ENCODE measurements at regions not wholly inside any gene's neighbourhood (a gene's known extent, or its start where the extent isn't known, plus 50 kb on each side); places are given as distances from the start of the nearest gene placed in this dataset.

DNA sequence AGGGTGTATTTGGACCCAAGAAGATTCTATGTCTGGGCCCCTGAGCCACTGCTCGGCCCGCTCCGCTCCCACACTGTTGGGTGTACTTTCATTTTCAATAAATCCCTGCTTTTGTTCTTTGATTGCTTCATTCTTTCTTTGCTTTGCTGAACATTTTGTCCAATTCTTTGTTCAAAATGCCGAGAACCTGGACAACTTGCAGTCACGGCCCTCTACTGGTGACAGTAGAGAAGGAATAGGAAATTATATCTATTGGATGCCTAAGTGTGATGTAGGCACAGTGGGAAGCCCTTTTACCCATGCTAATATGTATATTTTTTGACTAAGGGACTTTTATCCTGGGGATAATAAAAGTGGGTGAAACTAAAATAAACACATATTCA is 340.8 kb downstream of the LRRC3B start:
- no peak overlapping the region for H3K4me3 ChIP-seq
- H3K9me3 ChIP-seq = no peaks in the 10 kb centered on the region
- no peaks in the 10 kb centered on the region for H3K36me3 ChIP-seq
- no peak for TF ChIP-seq Cebpa-rat (IDR thresholded peaks at IDR 0.05)
- H4K20me1 ChIP-seq = no peaks in the 10 kb centered on the region
- no peaks in the 10 kb centered on the region for H3K4me1 ChIP-seq
- no peak overlapping the region for H3K27ac ChIP-seq
- no peak overlapping the region for H3K4me2 ChIP-seq
- no peak overlapping the region for H3K9ac ChIP-seq
- no peaks in the 10 kb centered on the region for H3K27me3 ChIP-seq

GRCh38 chr3:26964313-26964712 is 341.7 kb downstream of the LRRC3B start:
- H3K36me3 ChIP-seq = no peaks in the 10 kb centered on the region
- no peaks in the 10 kb centered on the region for H3K4me1 ChIP-seq
- no peak overlapping the region for H3K9ac ChIP-seq
- no peaks in the 10 kb centered on the region for H3K27me3 ChIP-seq
- H4K20me1 ChIP-seq = no peaks in the 10 kb centered on the region
- no peaks in the 10 kb centered on the region for H3K9me3 ChIP-seq
- no peak overlapping the region for H3K27ac ChIP-seq
- no peak overlapping the region for H3K4me3 ChIP-seq
- TF ChIP-seq Cebpa-rat (IDR thresholded peaks at IDR 0.05) = no peak
- no peak overlapping the region for H3K4me2 ChIP-seq

DNA sequence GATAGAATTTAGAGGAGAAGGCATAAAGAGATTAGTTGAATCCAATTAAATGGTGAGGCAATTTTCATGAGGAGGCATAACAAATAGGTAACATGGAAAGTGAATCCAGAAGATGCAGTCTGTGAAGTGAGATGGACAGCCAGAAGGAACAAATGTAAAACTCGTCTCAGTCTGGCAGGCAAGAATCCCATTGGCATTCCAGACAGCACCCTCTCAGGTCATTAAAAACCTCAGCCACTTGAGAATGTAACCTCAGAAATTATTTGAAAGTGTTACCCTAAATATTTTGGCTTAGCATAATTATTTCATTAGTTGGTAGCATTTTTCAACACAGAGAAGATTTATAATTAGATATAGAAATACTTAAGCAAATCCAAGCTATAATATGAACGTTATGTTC is 342.3 kb downstream of the LRRC3B start:
- H3K4me3 ChIP-seq = no peak overlapping the region
- no peak for TF ChIP-seq Cebpa-rat (IDR thresholded peaks at IDR 0.05)
- no peaks in the 10 kb centered on the region for H3K4me1 ChIP-seq
- H3K4me2 ChIP-seq = no peak overlapping the region
- H3K36me3 ChIP-seq = no peaks in the 10 kb centered on the region
- no peaks in the 10 kb centered on the region for H4K20me1 ChIP-seq
- H3K27ac ChIP-seq = no peak overlapping the region
- H3K9me3 ChIP-seq = no peaks in the 10 kb centered on the region
- H3K27me3 ChIP-seq = no peaks in the 10 kb centered on the region
- H3K9ac ChIP-seq = no peak overlapping the region

- no peak overlapping the region for H3K27ac ChIP-seq
- no peaks in the 10 kb centered on the region for H4K20me1 ChIP-seq
- H3K4me3 ChIP-seq = no peak overlapping the region
- no peaks in the 10 kb centered on the region for H3K36me3 ChIP-seq
- no peak overlapping the region for H3K4me2 ChIP-seq
- no peaks in the 10 kb centered on the region for H3K9me3 ChIP-seq
- no peaks in the 10 kb centered on the region for H3K4me1 ChIP-seq
- H3K9ac ChIP-seq = no peak overlapping the region
- H3K27me3 ChIP-seq = no peaks in the 10 kb centered on the region
- TF ChIP-seq Cebpa-rat (IDR thresholded peaks at IDR 0.05) = no peak
These were observed 344.9 kb downstream of the LRRC3B start for GRCh38 chr3:26967501-26967900.

DNA sequence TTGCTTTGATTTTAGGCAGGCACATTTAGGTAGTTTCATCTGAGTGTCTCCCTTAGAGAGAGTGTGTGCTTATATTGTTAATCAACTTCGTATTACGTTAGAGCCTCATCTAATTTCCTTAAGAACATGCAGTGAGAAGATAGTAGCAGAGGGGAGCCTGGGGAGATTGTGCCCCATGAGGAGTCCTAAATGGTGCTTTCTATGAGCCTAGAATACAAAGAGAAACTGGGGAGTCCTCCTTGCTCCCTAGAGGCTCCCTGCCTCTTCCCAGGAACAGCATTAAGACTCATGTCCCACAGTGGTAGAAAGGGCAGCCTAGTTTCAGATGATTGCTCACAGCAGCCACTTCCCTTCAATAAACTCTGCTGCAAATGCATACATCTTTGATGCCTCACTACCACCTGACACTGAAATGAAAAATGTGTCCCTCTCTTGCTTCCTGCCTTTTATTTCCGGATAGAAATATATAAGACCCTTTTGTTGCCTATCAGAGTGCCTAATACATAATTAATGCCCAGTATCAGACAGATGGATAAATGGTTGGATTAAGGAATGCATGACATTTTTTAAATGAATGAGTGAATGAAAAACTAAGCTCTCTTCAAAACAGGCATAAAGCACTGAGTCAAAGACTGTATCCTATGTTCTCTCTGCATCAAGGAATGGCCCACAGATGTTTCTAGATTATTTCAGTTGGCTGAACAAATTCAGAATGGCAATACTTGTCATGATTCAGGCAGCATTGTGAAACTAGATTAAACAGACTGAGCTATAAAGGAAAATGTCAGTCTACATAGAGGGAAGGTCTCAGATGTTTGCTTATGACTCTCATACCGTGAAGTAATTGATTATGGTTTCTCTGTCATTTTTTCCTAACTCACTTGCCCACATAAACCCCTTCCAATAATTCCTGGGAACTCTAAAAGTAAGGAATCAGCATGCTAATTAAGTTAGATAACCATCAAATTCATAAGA is 362.1 kb downstream of the LRRC3B start:
- Histone ChIP-seq H3K36me3 (no peaks in the 10 kb centered on the region), H3K27ac (no peak overlapping the region), H3K4me2 (peak overlapping the region; percentile 53), H4K20me1 (no peaks in the 10 kb centered on the region), H3K27me3 (no peaks in the 10 kb centered on the region), H3K4me3 (no peak overlapping the region), H3K4me1 (peaks cover 27% of the 10 kb centered on the region), H3K9me3 (no peaks in the 10 kb centered on the region), H3K9ac (no peak overlapping the region)
- TF ChIP-seq Cebpa-rat (IDR thresholded peaks at IDR 0.05) = no peak

- Histone ChIP-seq H3K4me2 (no peak overlapping the region), H3K9ac (no peak overlapping the region), H3K4me3 (no peak overlapping the region), H3K36me3 (no peaks in the 10 kb centered on the region), H3K4me1 (peaks cover 12% of the 10 kb centered on the region), H3K9me3 (0 out of 2 replicates have a peak, but pooled peaks cover 1% of the 10 kb centered on the region), H4K20me1 (no peaks in the 10 kb centered on the region), H3K27ac (no peak overlapping the region), H3K27me3 (no peaks in the 10 kb centered on the region)
- TF ChIP-seq Cebpa-rat (IDR thresholded peaks at IDR 0.05) = no peak
These were observed 366.5 kb downstream of the LRRC3B start for GRCh38 chr3:26989037-26989436.

GRCh38 chr3:26997226-26997625 is 372.0 kb downstream of the NEK10 start:
- H4K20me1 ChIP-seq = no peaks in the 10 kb centered on the region
- no peak overlapping the region for H3K4me2 ChIP-seq
- TF ChIP-seq Cebpa-rat (IDR thresholded peaks at IDR 0.05) = no peak
- no peaks in the 10 kb centered on the region for H3K36me3 ChIP-seq
- H3K27ac ChIP-seq = no peak overlapping the region
- H3K9me3 ChIP-seq = 0 out of 2 replicates have a peak, but pooled peaks cover 7% of the 10 kb centered on the region
- H3K4me1 ChIP-seq = no peaks in the 10 kb centered on the region; the same call in 1 of the 2 replicates
- no peak overlapping the region for H3K4me3 ChIP-seq
- H3K27me3 ChIP-seq = no peaks in the 10 kb centered on the region
- H3K9ac ChIP-seq = no peak overlapping the region

- no peak overlapping the region for H3K4me2 ChIP-seq
- TF ChIP-seq Cebpa-rat (IDR thresholded peaks at IDR 0.05) = no peak
These were observed 358.3 kb downstream of the NEK10 start for GRCh38 chr3:27010834-27011233.

DNA sequence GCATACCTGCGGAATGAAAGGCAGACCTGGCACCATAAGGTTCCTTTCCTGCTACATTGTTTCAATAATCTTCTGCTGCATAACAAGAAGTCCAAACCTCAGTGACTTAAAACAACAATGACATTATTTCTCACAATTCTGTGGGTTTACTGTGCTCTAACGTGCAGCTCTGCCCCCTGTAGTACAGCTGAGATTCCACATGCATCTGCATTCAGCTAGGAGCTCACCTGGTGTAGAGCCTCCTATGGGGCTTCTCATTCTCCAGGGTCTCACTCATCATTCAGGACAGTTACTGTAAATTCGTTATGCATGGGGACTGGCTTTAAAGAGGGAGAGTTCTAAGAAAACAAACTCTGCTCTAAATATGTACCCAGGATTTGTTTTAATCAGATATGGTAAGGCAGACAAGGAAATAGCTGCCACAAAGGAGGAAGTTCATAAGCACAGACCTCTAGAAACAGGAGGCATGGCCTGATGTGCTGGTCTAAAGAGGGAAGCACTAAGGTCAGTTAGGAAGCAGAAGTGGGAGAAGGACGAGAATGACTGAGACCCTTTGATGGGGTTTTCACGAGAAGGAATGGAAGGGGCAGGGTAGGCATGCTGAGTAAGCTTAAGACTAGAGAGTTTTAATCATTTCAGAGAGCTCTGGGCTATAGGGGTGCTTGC is 347.0 kb downstream of the NEK10 start:
- Histone ChIP-seq H3K27ac (peak overlapping the region; percentile 52), H3K27me3 (no peaks in the 10 kb centered on the region), H3K4me1 (peaks cover 74% of the 10 kb centered on the region), H3K4me2 (peak overlapping the region; percentile 71), H3K4me3 (no peak overlapping the region), H3K9ac (no peak overlapping the region), H3K9me3 (peaks cover 7% of the 10 kb centered on the region; the same call in 1 of the 2 replicates), H3K36me3 (no peaks in the 10 kb centered on the region), H4K20me1 (no peaks in the 10 kb centered on the region)
- no peak for TF ChIP-seq Cebpa-rat (IDR thresholded peaks at IDR 0.05)

More at GRCh38 chr3:27010834-27011233, 358.3 kb downstream of the NEK10 start:
- Histone ChIP-seq H3K27ac (no peak overlapping the region), H3K4me1 (0 out of 2 replicates have a peak, but pooled peaks cover 5% of the 10 kb centered on the region), H3K27me3 (no peaks in the 10 kb centered on the region), H4K20me1 (no peaks in the 10 kb centered on the region), H3K36me3 (no peaks in the 10 kb centered on the region), H3K4me3 (no peak overlapping the region), H3K9ac (no peak overlapping the region), H3K9me3 (peaks cover 3% of the 10 kb centered on the region)

- Histone ChIP-seq H3K9ac (no peak overlapping the region; the same call in 1 of the 2 replicates), H3K27me3 (no peaks in the 10 kb centered on the region), H3K36me3 (no peaks in the 10 kb centered on the region), H3K27ac (peak overlapping the region; percentile 57), H3K9me3 (peaks cover 16% of the 10 kb centered on the region), H3K4me1 (peaks cover 65% of the 10 kb centered on the region), H3K4me3 (no peak overlapping the region), H3K4me2 (peak overlapping the region; percentile 71), H4K20me1 (no peaks in the 10 kb centered on the region)
- TF ChIP-seq Cebpa-rat (IDR thresholded peaks at IDR 0.05) = no peak
These were observed 344.7 kb downstream of the NEK10 start for GRCh38 chr3:27024493-27024892.
